ENCODE measurements at regions not wholly inside any gene's neighbourhood (a gene's known extent, or its start where the extent isn't known, plus 50 kb on each side); places are given as distances from the start of the nearest gene placed in this dataset.
A peak's percentile ranks its signal among the peaks of the same experiment; 100 is the strongest.

DNA sequence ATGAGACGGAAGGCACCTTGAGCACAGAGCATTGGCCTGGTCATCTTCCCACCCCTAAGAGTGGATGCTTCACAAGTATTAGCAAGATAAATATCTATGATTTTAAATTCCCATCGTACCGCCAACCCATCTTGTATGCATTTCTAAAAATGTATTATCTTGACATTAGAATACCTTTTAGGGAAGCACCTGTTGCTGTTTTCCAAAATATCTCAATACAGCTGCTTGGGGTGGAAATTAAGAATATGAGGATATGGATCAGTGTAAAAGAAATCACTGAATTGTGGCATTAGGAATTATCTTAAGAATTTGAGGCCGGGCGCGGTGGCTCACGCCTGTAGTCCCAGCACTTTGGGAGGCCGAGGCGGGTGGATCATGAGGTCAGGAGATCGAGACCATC, 166.3 kb downstream of the ETS2 start:
- no peaks in the 10 kb centered on the region for H3K36me3 ChIP-seq
- H3K9me3 ChIP-seq (ENCODE audit: low read depth), result no peaks in the 10 kb centered on the region
- no peak for DNase-seq (ENCODE audit: low read depth in 1 of 2, low spot score in 1 of 2)
- no peak overlapping the region for H3K27ac ChIP-seq
- H3K27me3 ChIP-seq, result no peaks in the 10 kb centered on the region
- TF ChIP-seq, protein P1, sequence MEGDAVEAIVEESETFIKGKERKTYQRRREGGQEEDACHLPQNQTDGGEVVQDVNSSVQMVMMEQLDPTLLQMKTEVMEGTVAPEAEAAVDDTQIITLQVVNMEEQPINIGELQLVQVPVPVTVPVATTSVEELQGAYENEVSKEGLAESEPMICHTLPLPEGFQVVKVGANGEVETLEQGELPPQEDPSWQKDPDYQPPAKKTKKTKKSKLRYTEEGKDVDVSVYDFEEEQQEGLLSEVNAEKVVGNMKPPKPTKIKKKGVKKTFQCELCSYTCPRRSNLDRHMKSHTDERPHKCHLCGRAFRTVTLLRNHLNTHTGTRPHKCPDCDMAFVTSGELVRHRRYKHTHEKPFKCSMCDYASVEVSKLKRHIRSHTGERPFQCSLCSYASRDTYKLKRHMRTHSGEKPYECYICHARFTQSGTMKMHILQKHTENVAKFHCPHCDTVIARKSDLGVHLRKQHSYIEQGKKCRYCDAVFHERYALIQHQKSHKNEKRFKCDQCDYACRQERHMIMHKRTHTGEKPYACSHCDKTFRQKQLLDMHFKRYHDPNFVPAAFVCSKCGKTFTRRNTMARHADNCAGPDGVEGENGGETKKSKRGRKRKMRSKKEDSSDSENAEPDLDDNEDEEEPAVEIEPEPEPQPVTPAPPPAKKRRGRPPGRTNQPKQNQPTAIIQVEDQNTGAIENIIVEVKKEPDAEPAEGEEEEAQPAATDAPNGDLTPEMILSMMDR (IDR thresholded peaks at IDR 0.05; ENCODE audit: low read depth, low read length), result no peak
- H3K4me3 ChIP-seq, result no peak overlapping the region
- H3K4me1 ChIP-seq (ENCODE audit: low read depth), result peaks cover 6% of the 10 kb centered on the region

DNA sequence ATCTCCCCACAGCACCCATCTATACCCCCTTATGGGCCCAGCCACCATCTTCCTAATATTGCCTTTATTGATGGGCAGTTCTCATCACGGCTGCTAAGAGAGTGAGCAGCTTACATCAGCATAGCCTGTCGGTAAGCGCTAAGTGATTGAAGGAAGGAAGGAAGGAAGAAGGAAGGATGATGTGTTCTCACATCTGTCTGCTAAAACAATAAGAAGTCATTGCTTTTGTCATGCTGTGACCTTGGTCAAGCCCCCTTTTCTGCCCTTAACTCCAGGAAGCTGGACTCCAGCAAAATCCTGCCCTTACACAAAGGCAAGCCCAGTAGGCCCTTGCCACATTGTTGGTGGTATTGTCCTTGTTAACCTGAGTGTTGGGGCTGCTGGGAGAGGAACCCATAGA, 165.0 kb downstream of the ETS2 start:
- no peak overlapping the region for H3K4me3 ChIP-seq
- TF ChIP-seq, protein P1 (IDR thresholded peaks at IDR 0.05; ENCODE audit: low read depth, low read length), result no peak
- H3K27ac ChIP-seq, result no peak overlapping the region
- H3K36me3 ChIP-seq, result no peaks in the 10 kb centered on the region
- no peaks in the 10 kb centered on the region for H3K27me3 ChIP-seq
- DNase-seq (ENCODE audit: low read depth in 1 of 2, low spot score in 1 of 2), result no peak
- no peaks in the 10 kb centered on the region for H3K9me3 ChIP-seq (ENCODE audit: low read depth)
- peaks cover 10% of the 10 kb centered on the region for H3K4me1 ChIP-seq (ENCODE audit: low read depth)

DNA sequence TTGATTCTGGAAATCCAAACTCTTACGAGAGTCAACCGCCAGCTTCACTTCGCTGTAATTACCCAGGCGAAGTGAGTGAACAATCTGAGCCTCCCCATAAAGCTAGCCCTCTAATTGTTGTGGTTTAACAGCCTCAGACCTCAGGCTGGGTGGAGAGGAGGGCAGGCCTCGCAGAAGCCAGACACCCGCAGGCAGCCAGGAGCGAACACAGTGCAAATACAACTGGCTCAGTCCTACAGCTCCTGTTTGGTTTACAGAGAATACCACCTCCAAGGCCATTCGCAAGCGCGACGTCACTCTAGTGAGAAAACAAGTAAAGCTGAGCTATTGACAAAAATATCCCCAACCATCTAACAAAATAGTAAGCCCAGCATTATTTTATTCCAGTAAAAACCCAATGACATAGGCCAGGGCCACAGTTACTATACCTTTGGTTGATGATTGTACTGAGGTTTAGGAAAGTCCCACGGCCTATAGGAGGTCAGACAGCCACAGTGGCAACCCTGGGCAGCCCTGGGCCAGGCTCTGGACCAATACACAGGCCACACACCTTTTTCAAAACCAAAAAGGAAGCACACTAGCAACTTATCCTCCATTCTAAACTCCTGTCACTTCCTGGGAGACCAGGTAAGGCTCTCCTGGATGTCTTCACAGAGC, 163.3 kb downstream of the ETS2 start:
- TF ChIP-seq, protein P1 (IDR thresholded peaks at IDR 0.05; ENCODE audit: low read depth, low read length), result no peak

DNA sequence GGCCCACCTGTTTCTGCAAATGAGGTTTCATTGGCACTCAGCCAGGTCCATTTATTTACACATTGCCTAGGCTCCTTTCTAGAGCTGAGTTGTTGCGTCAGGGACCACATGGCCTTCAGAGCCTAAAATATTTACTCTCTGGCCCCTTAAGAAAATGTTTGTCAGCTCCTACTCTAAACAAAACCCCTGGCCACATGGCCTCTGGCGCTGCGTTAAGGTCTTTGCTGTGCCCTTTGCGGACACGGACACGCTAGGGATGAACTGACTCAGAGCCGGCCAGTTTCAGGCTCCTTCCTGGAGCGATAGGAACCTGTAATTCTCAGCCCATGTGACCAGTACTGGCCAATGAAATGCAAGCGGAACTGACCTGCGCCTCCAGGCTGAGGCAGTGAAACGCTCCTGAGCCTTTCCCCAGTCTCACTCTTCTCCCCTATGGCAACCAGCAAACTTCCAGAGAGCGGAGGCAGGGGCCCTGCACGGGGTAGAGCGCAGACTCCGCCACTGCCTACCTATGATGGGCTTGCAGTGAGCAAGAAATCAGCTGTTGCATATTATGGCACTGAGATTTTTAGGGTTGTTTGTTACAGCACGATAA, 160.3 kb downstream of the ETS2 start:
- DNase-seq (ENCODE audit: low read depth in 1 of 2, low spot score in 1 of 2), result peak in 1 of 2 donors; percentile 23
- Histone ChIP-seq H3K9me3 (ENCODE audit: low read depth) (no peaks in the 10 kb centered on the region), H3K27ac (peak overlapping the region; percentile 79), H3K4me1 (ENCODE audit: low read depth) (peaks cover 17% of the 10 kb centered on the region), H3K4me3 (no peak overlapping the region), H3K36me3 (no peaks in the 10 kb centered on the region), H3K27me3 (no peaks in the 10 kb centered on the region)
- TF ChIP-seq, protein P1 (IDR thresholded peaks at IDR 0.05; ENCODE audit: low read depth, low read length), result no peak

More for the DNA sequence above, 163.3 kb downstream of the ETS2 start:
- H3K36me3 ChIP-seq, result no peaks in the 10 kb centered on the region
- H3K9me3 ChIP-seq (ENCODE audit: low read depth), result no peaks in the 10 kb centered on the region
- DNase-seq (ENCODE audit: low read depth in 1 of 2, low spot score in 1 of 2), result no peak
- peaks cover 23% of the 10 kb centered on the region for H3K4me1 ChIP-seq (ENCODE audit: low read depth)
- H3K27me3 ChIP-seq, result no peaks in the 10 kb centered on the region
- H3K4me3 ChIP-seq, result no peak overlapping the region
- no peak overlapping the region for H3K27ac ChIP-seq

DNA sequence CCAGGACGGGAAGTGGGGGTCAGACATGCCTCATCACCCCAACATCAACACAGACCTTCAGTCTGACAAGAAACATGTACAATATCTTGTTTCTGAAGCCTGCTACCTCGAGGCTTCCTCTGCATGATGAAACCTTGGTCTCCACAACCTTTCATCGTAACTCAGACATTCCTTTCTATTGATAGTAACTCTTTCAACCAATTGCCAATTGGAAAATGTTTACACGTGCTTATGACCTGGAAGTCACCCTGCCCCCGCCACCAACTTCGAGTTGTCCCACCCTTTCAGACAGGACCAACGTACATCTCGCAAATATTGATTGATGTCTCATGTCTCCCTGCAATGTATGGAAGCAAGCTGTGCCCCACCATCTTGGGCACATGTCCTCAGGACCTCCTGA, 159.5 kb downstream of the ETS2 start:
- TF ChIP-seq, protein P1 (IDR thresholded peaks at IDR 0.05; ENCODE audit: low read depth, low read length), result no peak
- Histone ChIP-seq H3K4me3 (no peak overlapping the region), H3K9me3 (ENCODE audit: low read depth) (no peaks in the 10 kb centered on the region), H3K4me1 (ENCODE audit: low read depth) (peaks cover 17% of the 10 kb centered on the region), H3K36me3 (no peaks in the 10 kb centered on the region), H3K27ac (peak overlapping the region; percentile 79), H3K27me3 (no peaks in the 10 kb centered on the region)
- DNase-seq (ENCODE audit: low read depth in 1 of 2, low spot score in 1 of 2), result peak in 1 of 2 donors; percentile 46

All from cardiac muscle cell (in vitro differentiated cells and primary cell).